ENCODE measurements at regions not wholly inside any gene's neighbourhood (a gene's known extent, or its start where the extent isn't known, plus 50 kb on each side); places are given as distances from the start of the nearest gene placed in this dataset.

DNA sequence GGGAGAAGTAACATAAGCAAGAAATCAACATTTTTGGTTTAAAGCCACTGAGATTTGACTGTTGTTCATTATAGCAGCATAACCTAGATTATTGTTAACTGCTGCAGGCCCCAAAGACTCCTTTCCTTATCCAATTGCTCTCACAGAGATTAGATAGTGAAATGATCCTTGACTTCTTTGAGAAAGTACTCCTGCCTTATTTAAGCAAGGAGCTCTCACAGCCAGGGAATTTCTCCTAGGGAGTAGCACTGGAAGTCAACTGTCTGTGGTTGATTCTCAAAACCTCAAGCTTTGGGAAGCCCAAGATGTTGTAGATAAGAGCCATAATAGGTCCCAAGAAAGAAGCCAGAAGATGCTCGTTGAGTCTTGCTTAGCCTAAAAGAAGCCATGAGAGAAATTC is 151.8 kb upstream of the TSC22D2 start:
- H3K4me3 ChIP-seq (ENCODE audit: low read depth, low read length), result no peak overlapping the region
- TF ChIP-seq, protein P1, sequence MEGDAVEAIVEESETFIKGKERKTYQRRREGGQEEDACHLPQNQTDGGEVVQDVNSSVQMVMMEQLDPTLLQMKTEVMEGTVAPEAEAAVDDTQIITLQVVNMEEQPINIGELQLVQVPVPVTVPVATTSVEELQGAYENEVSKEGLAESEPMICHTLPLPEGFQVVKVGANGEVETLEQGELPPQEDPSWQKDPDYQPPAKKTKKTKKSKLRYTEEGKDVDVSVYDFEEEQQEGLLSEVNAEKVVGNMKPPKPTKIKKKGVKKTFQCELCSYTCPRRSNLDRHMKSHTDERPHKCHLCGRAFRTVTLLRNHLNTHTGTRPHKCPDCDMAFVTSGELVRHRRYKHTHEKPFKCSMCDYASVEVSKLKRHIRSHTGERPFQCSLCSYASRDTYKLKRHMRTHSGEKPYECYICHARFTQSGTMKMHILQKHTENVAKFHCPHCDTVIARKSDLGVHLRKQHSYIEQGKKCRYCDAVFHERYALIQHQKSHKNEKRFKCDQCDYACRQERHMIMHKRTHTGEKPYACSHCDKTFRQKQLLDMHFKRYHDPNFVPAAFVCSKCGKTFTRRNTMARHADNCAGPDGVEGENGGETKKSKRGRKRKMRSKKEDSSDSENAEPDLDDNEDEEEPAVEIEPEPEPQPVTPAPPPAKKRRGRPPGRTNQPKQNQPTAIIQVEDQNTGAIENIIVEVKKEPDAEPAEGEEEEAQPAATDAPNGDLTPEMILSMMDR (IDR thresholded peaks at IDR 0.05; ENCODE audit: low read depth, low read length), result no peak
- no peaks in the 10 kb centered on the region for H3K9me3 ChIP-seq
- H3K27me3 ChIP-seq, result no peaks in the 10 kb centered on the region
- H3K4me1 ChIP-seq, result peaks cover 15% of the 10 kb centered on the region; the same call in 1 of the 2 replicates
- DNase-seq, result no peak
- no peaks in the 10 kb centered on the region for H3K36me3 ChIP-seq

DNA sequence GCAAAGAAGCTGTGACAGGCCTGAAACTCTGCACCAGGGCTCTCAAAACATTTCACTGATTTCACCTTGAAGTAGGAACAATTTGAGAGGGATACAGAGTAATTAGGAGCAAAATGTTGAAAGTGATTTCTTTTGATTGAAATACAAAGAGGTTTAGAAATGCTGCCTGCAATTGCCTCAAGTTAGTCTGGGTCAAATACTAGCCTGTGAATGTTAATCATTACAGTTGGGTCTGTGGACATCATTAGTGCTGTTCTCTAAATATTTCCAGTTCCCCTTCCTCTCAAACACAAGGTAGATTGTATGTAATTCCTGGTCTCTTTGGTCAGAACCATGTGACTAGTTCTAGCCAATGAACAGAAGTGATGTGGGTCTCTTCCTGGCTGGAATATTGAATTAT is 152.3 kb upstream of the TSC22D2 start:
- Histone ChIP-seq H3K4me1 (peaks cover 18% of the 10 kb centered on the region; the same call in 1 of the 2 replicates), H3K4me3 (ENCODE audit: low read depth, low read length) (no peak overlapping the region), H3K27me3 (no peaks in the 10 kb centered on the region), H3K9me3 (no peaks in the 10 kb centered on the region), H3K36me3 (no peaks in the 10 kb centered on the region)
- TF ChIP-seq, protein P1 (IDR thresholded peaks at IDR 0.05; ENCODE audit: low read depth, low read length), result no peak
- no peak for DNase-seq

DNA sequence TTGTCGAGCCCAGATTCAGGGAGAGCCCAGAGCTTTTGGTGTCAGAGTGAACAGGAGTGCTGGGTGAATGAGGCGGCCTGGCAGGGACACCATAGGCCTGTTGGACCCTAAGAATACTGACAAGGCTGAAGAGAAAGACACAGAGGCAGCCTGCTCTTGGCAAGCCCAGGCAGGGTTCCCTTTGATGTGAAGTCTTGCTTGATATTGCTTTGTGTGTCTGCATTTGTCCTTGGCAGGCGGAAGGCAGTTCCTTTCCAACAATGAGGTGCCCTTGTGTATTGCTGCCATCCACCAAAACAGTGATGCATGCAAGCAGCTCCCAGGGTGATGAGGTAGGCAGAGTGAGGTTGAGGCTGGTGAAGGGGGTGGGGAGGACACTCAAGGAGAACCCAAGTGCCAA is 152.7 kb upstream of the TSC22D2 start:
- TF ChIP-seq, protein P1 (IDR thresholded peaks at IDR 0.05; ENCODE audit: low read depth, low read length), result no peak
- no peak for DNase-seq
- Histone ChIP-seq H3K27me3 (no peaks in the 10 kb centered on the region), H3K4me1 (peaks cover 19% of the 10 kb centered on the region; the same call in 1 of the 2 replicates), H3K9me3 (no peaks in the 10 kb centered on the region), H3K36me3 (no peaks in the 10 kb centered on the region), H3K4me3 (ENCODE audit: low read depth, low read length) (no peak overlapping the region)

DNA sequence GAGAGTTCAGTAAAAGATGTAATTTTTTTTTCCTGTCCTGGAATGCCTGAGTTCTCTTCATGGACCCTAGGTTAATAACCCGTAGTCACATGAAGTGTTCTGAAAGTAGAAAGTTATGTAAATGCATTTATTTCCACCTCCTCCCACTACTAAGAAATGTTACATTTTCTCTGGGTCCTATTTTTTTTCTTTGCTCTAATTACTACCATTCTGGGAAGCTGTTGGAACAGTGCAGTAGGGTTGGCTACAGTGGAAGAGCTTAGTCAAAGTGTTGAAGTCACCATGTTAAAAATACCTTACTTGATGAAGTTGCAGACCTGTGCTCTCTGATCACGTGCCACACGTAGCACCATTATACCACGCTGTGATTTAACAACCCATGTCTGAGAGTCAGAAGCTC is 153.8 kb upstream of the TSC22D2 start:
- Histone ChIP-seq H3K9me3 (no peaks in the 10 kb centered on the region), H3K36me3 (no peaks in the 10 kb centered on the region), H3K4me3 (ENCODE audit: low read depth, low read length) (no peak overlapping the region), H3K27me3 (no peaks in the 10 kb centered on the region), H3K4me1 (peaks cover 29% of the 10 kb centered on the region)
- TF ChIP-seq, protein P1 (IDR thresholded peaks at IDR 0.05; ENCODE audit: low read depth, low read length), result no peak
- no peak for DNase-seq

DNA sequence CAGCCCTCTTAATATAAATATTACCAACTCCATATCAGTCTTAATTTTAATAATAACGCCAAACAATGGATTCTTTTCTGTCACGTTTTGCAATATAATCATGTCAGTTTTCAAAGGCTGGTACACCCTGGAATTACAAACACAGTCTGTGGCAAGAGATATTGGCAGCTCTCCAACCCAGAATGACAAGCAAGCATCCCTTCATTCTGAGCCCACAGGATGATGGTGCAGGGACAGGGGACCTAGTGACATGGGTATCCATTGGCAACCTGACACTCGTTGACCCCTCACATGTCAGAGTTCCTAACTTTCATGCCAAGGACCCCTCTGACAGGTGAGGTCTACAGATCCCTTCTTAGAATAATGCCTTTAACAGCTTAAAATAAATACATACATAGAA is 154.5 kb upstream of the TSC22D2 start:
- peak; percentile 58 for DNase-seq
- Histone ChIP-seq H3K4me1 (peaks cover 35% of the 10 kb centered on the region), H3K27me3 (no peaks in the 10 kb centered on the region), H3K9me3 (no peaks in the 10 kb centered on the region), H3K4me3 (ENCODE audit: low read depth, low read length) (no peak overlapping the region), H3K36me3 (no peaks in the 10 kb centered on the region)
- TF ChIP-seq, protein P1 (IDR thresholded peaks at IDR 0.05; ENCODE audit: low read depth, low read length), result no peak

DNA sequence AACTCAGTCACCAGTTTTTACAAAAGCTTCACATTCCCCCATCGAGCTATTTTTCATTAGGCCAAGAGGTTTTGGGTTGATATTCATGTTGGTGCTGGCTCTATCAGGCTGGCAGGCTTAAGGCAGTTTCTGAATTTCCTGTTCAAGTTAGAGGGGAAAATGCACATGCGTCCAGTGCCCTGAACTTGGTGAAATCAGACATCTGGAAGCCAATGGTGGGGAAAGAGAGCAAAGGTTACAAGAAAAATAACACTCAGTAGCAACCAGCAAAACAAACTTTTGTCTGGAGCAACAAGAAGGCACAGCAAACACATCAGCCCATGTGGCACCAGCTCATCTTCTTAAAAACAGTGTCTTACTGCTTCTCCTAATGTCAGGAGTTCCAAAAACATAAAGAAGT is 155.6 kb upstream of the TSC22D2 start:
- H3K36me3 ChIP-seq, result no peaks in the 10 kb centered on the region
- no peak for DNase-seq
- H3K4me1 ChIP-seq, result peaks cover 42% of the 10 kb centered on the region
- no peaks in the 10 kb centered on the region for H3K27me3 ChIP-seq
- TF ChIP-seq, protein P1 (IDR thresholded peaks at IDR 0.05; ENCODE audit: low read depth, low read length), result no peak
- H3K4me3 ChIP-seq (ENCODE audit: low read depth, low read length), result no peak overlapping the region
- no peaks in the 10 kb centered on the region for H3K9me3 ChIP-seq

Data from BE2C (cell line).